Loucy (cell line): ENCODE measurements at regions not wholly inside any gene's neighbourhood (a gene's known extent, or its start where the extent isn't known, plus 50 kb on each side); places are given as distances from the start of the nearest gene placed in this dataset.
"Not testable (repeated sequence)": the region's sequence is repeated elsewhere in the genome, so short reads cannot be mapped to it uniquely, and the experiment has no call there.

ENCODE experiments used
- H2AFZ ChIP-seq: fragments of 200-600 bp; sonication (generic); 2 replicates; pipeline ENCODE4 v1.6.0; 2016; ENCODE audit warnings: antibody characterized with exemption, mild to moderate bottlenecking, low read length, moderate library complexity
- H3F3A ChIP-seq: fragments of 200-600 bp; 2 replicates; pipeline ENCODE4 v1.6.0; 2016; ENCODE audit warnings: antibody characterized with exemption, low read depth, mild to moderate bottlenecking
- H3K27me3 ChIP-seq: fragments of 200-600 bp; sonication (generic); 2 replicates; pipeline ENCODE4 v1.6.1; 2014; ENCODE audit warnings: low read length, mild to moderate bottlenecking; ENCODE audit not compliant: insufficient read depth, poor library complexity, severe bottlenecking
- H3K36me3 ChIP-seq: fragments of 200-600 bp; sonication (generic); 2 replicates; pipeline ENCODE4 v1.6.1; 2016; ENCODE audit warnings: low read length; ENCODE audit not compliant: insufficient read depth
- H3K4me1 ChIP-seq: fragments of 200-600 bp; sonication (generic); 2 replicates; pipeline ENCODE4 v1.5.1; 2014; ENCODE audit warnings: low read length, mild to moderate bottlenecking; ENCODE audit not compliant: insufficient read depth, poor library complexity, severe bottlenecking
- H3K4me2 ChIP-seq: fragments of 200-600 bp; sonication (generic); 2 replicates; pipeline ENCODE4 v1.6.0; 2014; ENCODE audit warnings: antibody characterized with exemption, low read length, low read depth, mild to moderate bottlenecking; ENCODE audit not compliant: poor library complexity, severe bottlenecking
- H3K4me3 ChIP-seq: fragments of 200-600 bp; sonication (generic); 2 replicates; pipeline ENCODE4 v1.5.1; 2014; ENCODE audit warnings: low read length, mild to moderate bottlenecking, mixed read lengths; ENCODE audit not compliant: poor library complexity, severe bottlenecking
- H3K79me2 ChIP-seq: fragments of 200-600 bp; sonication (generic); 2 replicates; pipeline ENCODE4 v1.6.1; 2014; ENCODE audit warnings: low read length; ENCODE audit not compliant: insufficient read depth
- H3K9ac ChIP-seq: fragments of 200-600 bp; sonication (generic); 2 replicates; pipeline ENCODE4 v1.6.0; 2014; ENCODE audit warnings: mild to moderate bottlenecking, low read depth, low read length, moderate library complexity; ENCODE audit not compliant: poor library complexity, severe bottlenecking
- H3K9me2 ChIP-seq: fragments of 200-600 bp; sonication (generic); replicated peaks from 2 replicates; pipeline ENCODE4 v1.6.1; 2016; ENCODE audit warnings: low read depth, low read length, mixed read lengths
- H3K9me3 ChIP-seq: fragments of 200-600 bp; sonication (generic); 2 replicates; pipeline ENCODE4 v1.6.1; 2014; ENCODE audit warnings: mild to moderate bottlenecking, antibody characterized with exemption, low read length, low read depth; ENCODE audit not compliant: insufficient read depth
- H4K20me1 ChIP-seq: fragments of 200-600 bp; sonication (generic); 2 replicates; pipeline ENCODE4 v1.6.0; 2014; ENCODE audit warnings: antibody characterized with exemption, low read length, mild to moderate bottlenecking; ENCODE audit not compliant: insufficient read depth, poor library complexity, severe bottlenecking
- EZH2phosphoT487 ChIP-seq: fragments of 200-600 bp; IDR thresholded peaks from 2 replicates; pipeline ENCODE4 v1.6.1; 2018; ENCODE audit warnings: antibody characterized with exemption, mild to moderate bottlenecking, moderate library complexity, borderline replicate concordance
- TF ChIP-seq, protein P1 (sequence below): fragments of 200-600 bp; sonication (generic); conservative IDR thresholded peaks from 2 replicates; pipeline ENCODE4 v1.5.1; 2014; ENCODE audit warnings: mild to moderate bottlenecking, antibody characterized with exemption, low read length

DNA sequence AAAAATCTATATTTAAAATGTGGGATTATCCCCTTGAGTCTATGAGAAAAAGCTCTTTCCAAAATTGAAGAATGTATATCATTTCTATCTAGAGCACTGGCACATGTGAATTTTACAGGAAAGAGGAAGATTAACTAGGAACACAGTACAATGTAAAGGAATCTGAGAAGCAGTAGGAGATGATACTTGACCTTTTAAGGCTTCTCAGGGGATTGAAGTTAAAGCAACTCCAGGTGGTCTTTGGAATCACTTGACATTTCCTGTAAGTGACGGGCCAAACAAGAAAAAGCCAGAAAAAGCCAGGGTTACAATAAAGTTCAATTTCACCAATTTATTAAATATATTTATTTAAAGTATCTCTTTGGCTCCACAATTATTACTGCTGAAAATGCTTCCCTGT, 1373.9 kb downstream of the OLFM4 start:
- Histone ChIP-seq H3F3A (no peaks in the 10 kb centered on the region), H4K20me1 (no peaks in the 10 kb centered on the region), H3K4me2 (no peak overlapping the region), H3K9me2 (no peaks in the 10 kb centered on the region), H3K27me3 (no peaks in the 10 kb centered on the region), H3K4me3 (no peak overlapping the region), H3K9me3 (no peaks in the 10 kb centered on the region), H2AFZ (no peak overlapping the region), H3K79me2 (no peaks in the 10 kb centered on the region), H3K36me3 (no peaks in the 10 kb centered on the region), H3K4me1 (no peaks in the 10 kb centered on the region), H3K9ac (no peak overlapping the region)
- TF ChIP-seq, protein P1, sequence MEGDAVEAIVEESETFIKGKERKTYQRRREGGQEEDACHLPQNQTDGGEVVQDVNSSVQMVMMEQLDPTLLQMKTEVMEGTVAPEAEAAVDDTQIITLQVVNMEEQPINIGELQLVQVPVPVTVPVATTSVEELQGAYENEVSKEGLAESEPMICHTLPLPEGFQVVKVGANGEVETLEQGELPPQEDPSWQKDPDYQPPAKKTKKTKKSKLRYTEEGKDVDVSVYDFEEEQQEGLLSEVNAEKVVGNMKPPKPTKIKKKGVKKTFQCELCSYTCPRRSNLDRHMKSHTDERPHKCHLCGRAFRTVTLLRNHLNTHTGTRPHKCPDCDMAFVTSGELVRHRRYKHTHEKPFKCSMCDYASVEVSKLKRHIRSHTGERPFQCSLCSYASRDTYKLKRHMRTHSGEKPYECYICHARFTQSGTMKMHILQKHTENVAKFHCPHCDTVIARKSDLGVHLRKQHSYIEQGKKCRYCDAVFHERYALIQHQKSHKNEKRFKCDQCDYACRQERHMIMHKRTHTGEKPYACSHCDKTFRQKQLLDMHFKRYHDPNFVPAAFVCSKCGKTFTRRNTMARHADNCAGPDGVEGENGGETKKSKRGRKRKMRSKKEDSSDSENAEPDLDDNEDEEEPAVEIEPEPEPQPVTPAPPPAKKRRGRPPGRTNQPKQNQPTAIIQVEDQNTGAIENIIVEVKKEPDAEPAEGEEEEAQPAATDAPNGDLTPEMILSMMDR = no peak
- no peak for TF ChIP-seq EZH2phosphoT487

GRCh38 chr13:54415753-54416366, 1387.2 kb downstream of the OLFM4 start:
- Histone ChIP-seq H3K79me2 (no peaks in the 10 kb centered on the region), H3K27me3 (no peaks in the 10 kb centered on the region), H3F3A (no peaks in the 10 kb centered on the region), H2AFZ (no peak overlapping the region), H3K36me3 (no peaks in the 10 kb centered on the region), H4K20me1 (no peaks in the 10 kb centered on the region), H3K9me2 (no peaks in the 10 kb centered on the region), H3K9ac (no peak overlapping the region), H3K9me3 (no peaks in the 10 kb centered on the region; the same call in 1 of the 2 replicates), H3K4me2 (no peak overlapping the region), H3K4me3 (no peak overlapping the region), H3K4me1 (no peaks in the 10 kb centered on the region)
- TF ChIP-seq, protein P1 = no peak
- TF ChIP-seq EZH2phosphoT487 = no peak

- not testable (repeated sequence) for H3K36me3 ChIP-seq, H4K20me1 ChIP-seq, H3K27me3 ChIP-seq, H3K4me2 ChIP-seq, H3K9ac ChIP-seq, H3K9me2 ChIP-seq, H2AFZ ChIP-seq, H3K4me3 ChIP-seq, H3F3A ChIP-seq, H3K4me1 ChIP-seq, H3K79me2 ChIP-seq, H3K9me3 ChIP-seq
Observed at GRCh38 chr13:54422946-54423345, 1394.3 kb downstream of the OLFM4 start.

DNA sequence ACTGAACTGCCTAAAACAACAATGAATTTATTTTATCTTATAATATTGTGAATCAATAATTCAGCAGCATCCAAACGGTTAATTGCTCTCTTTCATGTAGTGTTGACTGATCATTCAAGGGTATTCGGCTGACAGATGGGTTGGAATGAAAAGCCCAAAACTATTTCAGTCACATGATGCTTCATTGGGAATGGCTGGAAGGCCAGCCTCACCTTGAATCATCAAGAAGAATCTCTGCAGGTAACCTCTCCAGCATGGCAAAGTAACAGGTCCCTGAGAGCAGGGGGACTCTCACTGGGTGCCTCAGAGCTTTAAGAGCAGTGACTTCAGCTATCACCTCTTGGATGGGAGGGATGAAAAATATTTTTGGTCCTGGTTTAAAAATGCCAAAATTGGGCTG, 1395.7 kb downstream of the OLFM4 start:
- no peaks in the 10 kb centered on the region for H3F3A ChIP-seq
- H3K36me3 ChIP-seq = no peaks in the 10 kb centered on the region
- H4K20me1 ChIP-seq = no peaks in the 10 kb centered on the region
- no peak overlapping the region for H3K9ac ChIP-seq
- no peaks in the 10 kb centered on the region for H3K9me2 ChIP-seq
- no peaks in the 10 kb centered on the region for H3K27me3 ChIP-seq
- H3K4me2 ChIP-seq = no peak overlapping the region
- H2AFZ ChIP-seq = no peak overlapping the region
- H3K4me1 ChIP-seq = no peaks in the 10 kb centered on the region
- no peaks in the 10 kb centered on the region for H3K9me3 ChIP-seq
- H3K4me3 ChIP-seq = no peak overlapping the region
- no peak for TF ChIP-seq EZH2phosphoT487
- TF ChIP-seq, protein P1 = no peak
- no peaks in the 10 kb centered on the region for H3K79me2 ChIP-seq
